NCI-H774 (cell line): ENCODE measurements at regions not wholly inside any gene's neighbourhood (a gene's known extent, or its start where the extent isn't known, plus 50 kb on each side); places are given as distances from the start of the nearest gene placed in this dataset.
"Not testable (repeated sequence)": the region's sequence is repeated elsewhere in the genome, so short reads cannot be mapped to it uniquely, and the experiment has no call there.

Experiments used
- DNase-seq: peaks from one replicate; lab custom pipeline; 2025; lab: John Stamatoyannopoulos, UW

- DNase-seq = no peak
Observed at GRCh38 chr6:86070151-86070550, 427.5 kb upstream of the SYNCRIP start.

GRCh38 chr6:86065002-86065401 is 422.3 kb upstream of the SYNCRIP start:
- DNase-seq = not testable (repeated sequence)

DNA sequence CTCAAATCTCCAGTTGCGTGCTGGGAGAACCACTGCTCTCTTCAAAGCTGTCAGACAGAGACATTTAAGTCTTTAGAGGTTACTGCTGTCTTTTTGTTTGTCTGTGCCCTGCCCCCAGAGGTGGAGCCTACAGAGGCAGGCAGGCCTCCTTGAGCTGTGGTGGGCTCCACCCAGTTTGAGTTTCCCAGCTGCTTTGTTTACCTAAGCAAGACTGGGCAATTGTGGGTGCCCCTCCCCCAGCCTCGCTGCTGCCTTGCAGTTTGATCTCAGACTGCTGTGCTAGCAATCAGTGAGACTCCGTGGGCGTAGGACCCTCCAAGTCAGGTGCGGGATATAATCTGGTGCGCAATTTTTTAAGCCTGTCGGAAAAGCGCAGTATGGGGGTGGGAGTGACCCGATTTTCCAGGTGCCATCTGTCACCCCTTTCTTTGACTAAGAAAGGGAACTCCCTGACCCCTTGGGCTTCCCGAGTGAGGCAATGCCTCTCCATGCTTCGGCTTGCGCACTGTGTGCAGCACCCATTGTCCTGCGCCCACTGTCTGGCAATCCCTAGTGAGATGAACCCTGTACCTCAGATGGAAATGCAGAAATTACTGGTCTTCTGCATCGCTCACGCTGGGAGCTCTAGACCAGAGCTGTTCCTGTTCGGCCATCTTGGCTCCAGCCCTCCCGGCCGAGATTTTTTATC is 414.8 kb upstream of the SYNCRIP start:
- peak; percentile 32 for DNase-seq

DNA sequence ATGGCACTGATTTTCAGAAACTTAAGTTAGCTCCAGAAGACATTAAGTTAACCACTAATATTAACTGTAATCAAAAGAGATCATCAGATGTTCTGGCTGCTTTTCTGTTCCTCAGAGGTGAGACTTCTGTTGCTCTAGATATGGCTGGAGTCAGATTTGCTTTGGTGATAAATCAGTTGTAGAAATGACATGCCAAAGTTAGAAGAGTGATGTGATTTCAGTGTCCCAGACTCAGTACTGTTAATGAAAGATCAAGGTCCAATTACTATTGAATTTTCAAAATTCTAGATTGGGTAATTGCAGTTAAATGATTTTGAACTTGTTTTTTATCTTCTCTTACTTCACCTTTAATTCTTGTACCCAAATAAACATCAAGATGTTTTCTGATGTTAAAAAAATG is 402.4 kb upstream of the SYNCRIP start:
- DNase-seq = no peak

- DNase-seq = no peak
Observed at GRCh38 chr6:86042214-86042613, 399.5 kb upstream of the SYNCRIP start.

- no peak for DNase-seq
Observed at GRCh38 chr6:86031713-86032112, 389.0 kb upstream of the SYNCRIP start.

DNA sequence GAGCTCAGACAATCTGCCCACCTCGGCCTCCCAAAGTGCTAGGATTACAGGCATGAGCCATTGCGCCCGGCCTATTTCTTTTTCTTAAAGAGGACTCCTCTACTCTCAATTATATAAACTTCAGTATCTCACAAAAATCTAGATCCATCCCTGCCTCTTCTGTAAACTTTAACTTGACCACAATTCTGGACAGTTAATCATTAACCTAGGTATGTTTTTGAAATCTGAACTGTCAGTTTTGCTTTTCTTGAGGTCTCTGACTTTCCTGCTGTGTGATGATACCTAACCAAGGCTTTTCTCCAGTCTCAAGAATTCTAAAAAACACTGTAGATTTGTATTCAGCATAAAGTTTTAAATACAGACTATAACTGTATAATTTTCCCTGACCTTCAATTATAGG is 388.2 kb upstream of the SYNCRIP start:
- no peak for DNase-seq

DNA sequence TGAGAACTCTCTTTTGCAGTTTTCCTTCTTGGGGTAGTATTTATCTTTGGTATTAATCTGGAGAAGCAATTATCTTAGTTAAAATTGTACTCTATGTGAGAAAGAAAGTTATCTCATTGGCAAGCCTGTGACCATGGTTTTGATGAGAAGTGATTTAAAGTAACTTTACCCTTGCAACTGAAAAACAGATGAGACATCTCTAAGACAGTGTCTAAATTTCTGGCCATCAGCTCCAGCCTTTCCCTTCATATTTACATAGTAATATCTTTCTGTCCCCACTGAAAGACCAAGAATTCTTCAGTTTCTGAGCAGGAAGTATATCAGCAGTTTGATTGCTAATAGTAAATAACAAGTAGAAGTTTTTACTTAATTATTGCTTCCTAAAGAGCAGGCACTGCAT is 386.1 kb upstream of the SYNCRIP start:
- DNase-seq = no peak

GRCh38 chr6:86026890-86027289 is 384.2 kb upstream of the SYNCRIP start:
- not testable (repeated sequence) for DNase-seq

GRCh38 chr6:86017236-86017635 is 374.6 kb upstream of the SYNCRIP start:
- DNase-seq = no peak

- no peak for DNase-seq
Observed at GRCh38 chr6:86016567-86016966, 373.9 kb upstream of the SYNCRIP start.

DNA sequence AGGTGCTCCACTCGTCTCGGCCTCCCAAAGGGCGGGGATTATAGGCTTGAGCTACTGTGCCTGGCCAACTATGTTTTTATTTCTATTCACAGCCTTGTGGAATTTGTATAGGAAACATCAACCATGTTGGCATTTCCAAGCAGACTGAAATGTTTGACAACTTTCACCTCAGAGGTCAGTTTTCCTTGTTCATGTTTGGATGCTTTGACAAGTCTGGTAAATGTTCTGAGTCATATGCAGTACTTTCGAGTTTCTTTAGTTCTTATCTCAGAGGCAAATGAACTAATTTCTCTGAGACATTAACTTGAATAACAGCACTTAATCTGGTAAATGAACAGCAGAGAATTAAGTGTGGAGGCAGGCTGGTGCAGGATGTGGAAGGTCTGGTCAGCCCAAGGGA is 373.4 kb upstream of the SYNCRIP start:
- DNase-seq = no peak

DNA sequence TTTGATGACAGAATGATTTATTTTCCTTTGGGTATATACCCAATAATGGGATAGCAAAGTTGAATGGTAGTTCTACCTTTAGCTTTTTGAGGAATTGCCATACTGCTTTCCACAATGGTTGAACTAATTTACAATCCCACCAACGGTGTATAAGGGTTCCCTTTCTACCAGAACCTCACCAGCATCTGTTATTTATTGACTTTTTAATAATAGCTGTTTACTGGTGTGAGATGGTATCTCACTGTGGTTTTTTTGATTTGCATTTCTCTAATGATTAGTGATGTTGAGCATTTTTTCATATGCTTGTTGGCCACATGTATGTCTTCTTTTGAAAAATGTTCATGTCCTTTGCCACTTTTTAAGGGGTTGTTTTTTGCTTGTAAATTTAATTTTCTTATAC is 370.3 kb upstream of the SYNCRIP start:
- not testable (repeated sequence) for DNase-seq

GRCh38 chr6:86010915-86011786 is 368.5 kb upstream of the SYNCRIP start:
- DNase-seq = no peak

- DNase-seq = no peak
Observed at GRCh38 chr6:85997206-85997605, 354.5 kb upstream of the SYNCRIP start.

DNA sequence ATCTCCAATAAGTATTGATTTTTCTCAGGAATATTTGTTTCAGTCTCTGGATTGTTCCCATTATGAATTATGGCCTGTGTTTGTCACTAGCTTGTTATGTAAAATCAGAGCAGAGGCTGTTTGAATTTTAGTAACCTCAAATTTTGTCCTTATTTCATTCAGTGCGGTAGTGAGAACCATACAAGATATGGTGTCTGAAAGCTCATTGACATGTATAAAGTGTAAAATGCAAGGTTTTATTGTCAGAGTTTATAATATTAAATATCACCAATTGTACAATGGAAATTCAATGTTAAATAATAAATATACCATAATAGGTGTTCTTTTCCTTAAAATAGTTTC is 353.3 kb upstream of the SYNCRIP start:
- DNase-seq = no peak

- no peak for DNase-seq
Observed at GRCh38 chr6:85995339-85996033, 352.8 kb upstream of the SYNCRIP start.

- no peak for DNase-seq
Observed at GRCh38 chr6:85986681-85987080, 344.0 kb upstream of the SYNCRIP start.

GRCh38 chr6:85983032-85983659 is 340.5 kb upstream of the SYNCRIP start:
- DNase-seq = no peak

DNA sequence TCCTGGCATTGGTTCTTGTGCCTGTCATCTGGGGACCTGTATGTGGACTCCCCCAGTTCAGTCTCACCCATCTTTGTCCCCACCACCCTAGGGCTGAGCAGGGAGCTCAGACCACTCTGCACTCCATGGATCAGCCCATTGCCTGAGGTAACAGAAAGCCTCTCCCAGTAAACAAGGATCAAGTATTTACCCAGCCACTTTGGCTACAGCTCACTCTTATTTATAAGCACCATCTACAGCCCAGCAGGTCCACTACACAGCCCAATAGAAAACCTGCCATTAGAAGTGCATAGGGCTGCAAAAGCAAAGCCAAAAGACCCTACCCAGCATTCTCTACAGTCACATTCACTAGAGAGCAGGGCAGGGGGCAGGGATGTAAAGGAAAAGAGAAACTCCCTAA is 335.0 kb upstream of the SYNCRIP start:
- no peak for DNase-seq

GRCh38 chr6:85975957-85976356 is 333.3 kb upstream of the SYNCRIP start:
- no peak for DNase-seq

GRCh38 chr6:85971238-85971637 is 328.6 kb upstream of the SYNCRIP start:
- DNase-seq = no peak

DNA sequence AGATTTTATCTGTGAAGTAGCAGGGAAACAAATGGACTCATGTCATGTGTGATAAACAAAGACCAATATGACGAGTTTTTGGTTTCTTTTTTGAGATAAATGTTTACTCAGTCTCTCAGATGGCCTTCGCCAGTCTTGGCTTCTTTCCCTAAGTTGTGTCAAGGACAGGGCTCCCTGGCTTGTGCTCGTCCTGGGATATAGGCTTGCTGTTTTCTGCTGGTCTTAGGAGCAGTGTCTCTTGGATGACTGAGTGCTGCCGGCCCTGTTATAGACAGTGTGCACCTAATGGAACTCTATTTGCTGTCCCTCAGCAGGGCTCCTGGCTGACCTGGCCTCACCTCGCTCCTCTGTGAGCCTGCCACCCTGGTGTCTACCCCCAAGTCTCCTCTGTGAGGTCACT is 324.1 kb upstream of the SYNCRIP start:
- DNase-seq = no peak
